ENCODE measurements at regions not wholly inside any gene's neighbourhood (a gene's known extent, or its start where the extent isn't known, plus 50 kb on each side); places are given as distances from the start of the nearest gene placed in this dataset.
A peak's percentile ranks its signal among the peaks of the same experiment; 100 is the strongest.

- no peak for DNase-seq
These were observed 98.0 kb downstream of the ARL4A start for GRCh38 chr7:12785473-12785872.

- no peak for DNase-seq
These were observed 99.1 kb downstream of the ARL4A start for GRCh38 chr7:12786494-12786893.

DNA sequence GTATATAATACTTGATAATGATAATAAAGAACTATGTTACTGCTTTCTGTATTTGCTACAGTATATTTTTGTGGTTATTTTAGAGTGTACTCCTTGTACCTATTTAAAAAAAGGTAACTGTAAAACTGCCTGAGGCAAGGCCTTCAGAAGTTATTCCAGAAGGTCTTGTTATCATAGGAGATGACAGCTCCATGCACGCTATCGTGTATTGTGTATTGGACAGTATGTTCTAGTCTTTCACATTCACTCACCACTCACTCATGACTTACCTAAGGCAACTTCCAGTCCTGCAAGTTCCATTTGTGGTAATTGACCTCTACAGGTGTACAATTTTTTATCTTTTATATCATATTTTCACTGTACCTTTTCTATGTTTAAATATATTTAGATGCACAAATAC, 100.7 kb downstream of the ARL4A start:
- no peak for DNase-seq

DNA sequence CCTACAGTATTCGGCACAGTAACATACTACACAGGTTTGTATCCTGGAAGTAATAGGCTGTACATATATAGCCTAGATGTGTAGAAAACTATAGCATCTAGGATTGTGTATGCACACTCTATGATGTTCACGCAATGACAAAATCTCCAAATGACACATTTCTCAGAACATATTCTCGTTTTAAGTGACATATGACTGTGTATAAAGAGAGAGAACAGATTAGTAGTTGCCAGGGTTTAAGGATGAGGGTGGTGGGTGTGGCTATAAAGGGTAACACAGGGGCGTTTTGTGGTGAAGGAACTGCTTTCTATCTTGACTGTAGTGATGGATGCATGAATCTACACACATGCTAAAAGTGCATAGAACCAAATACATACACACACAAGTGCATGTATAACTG, 101.2 kb downstream of the ARL4A start:
- peak; percentile 31 for DNase-seq

DNA sequence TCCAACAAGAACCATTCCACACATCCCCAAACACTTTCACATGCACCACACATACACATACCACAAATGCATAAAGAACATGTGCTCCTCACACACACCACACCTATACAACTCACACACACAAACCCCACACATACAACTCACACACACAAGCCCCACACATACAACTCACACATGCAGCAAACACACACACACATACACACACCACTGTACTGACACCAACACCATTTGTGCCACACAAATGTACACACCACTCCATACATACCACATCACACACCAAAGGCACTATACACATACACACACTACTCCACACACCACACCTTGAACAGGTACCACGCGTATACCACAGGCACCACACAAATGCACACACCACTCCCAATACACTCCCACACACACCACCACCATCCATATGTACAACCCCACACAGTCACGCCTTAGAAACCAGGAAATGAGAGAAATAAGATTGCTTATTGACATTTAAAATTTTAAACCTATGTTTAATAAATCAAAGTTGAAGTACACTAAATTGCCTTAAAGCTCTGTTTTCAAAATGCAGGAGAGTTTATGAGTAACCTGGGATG, 107.4 kb downstream of the ARL4A start:
- DNase-seq, result no peak

DNA sequence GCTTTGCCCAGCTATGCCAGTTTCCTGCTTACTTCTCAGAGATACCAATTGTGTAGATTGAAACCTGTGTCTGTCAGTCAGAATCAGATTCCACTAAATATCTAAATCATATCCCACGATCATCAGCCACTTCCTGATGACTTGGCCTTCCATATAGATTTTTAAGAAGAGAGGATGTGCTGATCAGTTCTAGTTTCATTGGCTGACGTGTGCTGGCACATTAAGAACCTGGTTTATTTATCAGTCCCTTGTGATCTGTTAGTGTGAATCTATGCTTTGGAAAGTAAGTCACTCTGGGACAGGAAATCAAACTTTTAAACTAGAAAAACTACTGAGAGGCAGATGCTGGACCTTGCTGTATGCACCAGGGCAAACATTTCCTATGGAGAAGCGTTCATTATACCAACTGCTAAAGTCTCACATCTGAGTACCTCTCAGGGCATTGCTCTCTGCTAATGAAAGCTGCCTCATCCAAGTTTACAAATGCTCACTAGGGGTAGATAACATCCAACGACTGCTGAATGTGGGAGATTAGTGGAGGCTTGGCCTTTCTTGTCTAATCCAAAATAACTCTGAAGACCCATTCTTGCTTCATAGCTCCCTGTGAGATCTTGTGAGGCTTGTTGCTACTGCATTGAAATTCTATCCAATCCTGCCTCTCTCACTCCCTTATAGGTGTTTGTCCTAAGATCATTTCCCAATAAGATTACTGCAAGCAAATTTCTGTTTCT, 109.1 kb downstream of the ARL4A start:
- peak; percentile 8 for DNase-seq

DNA sequence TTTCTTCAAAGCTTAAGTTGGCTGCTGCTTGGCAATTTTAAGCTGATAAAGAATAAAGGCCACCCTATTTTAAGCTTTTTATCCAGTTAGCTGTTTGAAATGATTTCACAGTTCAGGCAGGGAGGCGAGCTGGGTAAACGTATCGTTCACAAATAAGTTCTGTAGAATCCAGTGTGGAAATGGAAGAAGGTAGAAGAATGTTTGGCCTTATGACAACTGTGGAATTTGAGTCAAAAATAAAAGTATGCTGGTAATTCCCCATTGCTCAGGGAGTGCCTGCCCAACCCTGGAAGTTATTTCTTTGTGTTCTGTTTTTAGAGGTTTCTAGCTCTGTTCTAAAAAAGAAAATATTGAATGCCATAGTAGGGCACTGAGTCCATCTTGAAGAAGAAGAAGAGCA, 113.1 kb downstream of the ARL4A start:
- no peak for DNase-seq

- no peak for DNase-seq
These were observed 113.7 kb downstream of the ARL4A start for GRCh38 chr7:12801107-12801506.

DNA sequence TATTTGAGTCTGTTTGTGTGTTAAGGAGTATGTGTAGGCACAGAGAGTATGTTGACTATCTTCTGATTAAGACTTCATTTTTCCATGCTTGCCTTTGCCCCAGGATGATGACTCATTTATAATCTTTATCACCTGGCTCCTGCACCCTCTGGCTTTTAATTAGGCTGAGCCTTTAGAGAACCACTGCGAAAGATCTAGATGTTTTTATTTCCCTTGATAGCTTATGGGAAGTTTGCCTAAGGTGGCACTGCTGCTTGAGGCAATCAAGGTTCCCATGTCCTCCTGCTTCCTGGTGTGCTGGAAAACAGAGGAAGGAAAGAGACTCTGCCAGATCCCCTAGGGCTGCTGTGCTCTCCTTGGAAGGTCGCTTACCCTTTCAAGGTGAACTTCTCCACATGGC, 114.6 kb downstream of the ARL4A start:
- no peak for DNase-seq

DNA sequence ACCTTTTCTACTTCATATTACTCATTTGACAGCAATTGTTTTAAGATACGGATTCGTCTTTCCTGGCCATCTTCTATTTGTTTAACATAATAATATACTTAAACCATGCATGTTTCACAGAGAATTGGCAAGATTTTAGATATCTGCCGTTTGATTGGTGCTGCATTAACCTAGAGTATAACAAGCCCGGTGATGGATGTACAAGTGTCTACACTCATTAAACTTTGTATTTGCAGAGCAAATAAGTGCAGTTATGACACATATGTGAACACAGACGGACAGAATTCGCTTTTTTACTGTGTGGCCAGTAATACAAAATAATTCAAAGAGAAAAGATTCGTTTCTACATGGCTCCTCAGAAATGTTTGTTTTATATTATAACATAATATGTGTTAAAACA, 116.1 kb downstream of the ARL4A start:
- DNase-seq, result no peak

- DNase-seq, result no peak
These were observed 118.1 kb downstream of the ARL4A start for GRCh38 chr7:12805518-12805928.

DNA sequence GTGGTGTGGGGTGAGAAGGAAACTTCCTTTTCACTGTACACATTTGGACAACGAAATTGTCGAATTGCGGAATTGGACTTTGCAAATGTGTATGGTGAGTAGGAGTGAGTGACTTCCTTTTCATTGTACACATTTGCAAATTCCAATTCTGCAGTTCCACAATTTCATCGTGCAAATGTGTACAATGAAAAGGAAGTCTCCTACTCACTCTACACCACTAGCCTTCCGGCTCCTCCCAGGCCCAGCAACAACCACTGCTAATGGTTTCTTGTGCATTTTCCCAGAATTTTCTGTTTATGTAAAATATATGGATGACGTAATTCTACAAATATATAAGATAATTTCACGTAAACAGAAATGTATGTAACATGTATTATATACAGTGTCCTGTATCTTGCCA, 118.5 kb downstream of the ARL4A start:
- no peak for DNase-seq

DNA sequence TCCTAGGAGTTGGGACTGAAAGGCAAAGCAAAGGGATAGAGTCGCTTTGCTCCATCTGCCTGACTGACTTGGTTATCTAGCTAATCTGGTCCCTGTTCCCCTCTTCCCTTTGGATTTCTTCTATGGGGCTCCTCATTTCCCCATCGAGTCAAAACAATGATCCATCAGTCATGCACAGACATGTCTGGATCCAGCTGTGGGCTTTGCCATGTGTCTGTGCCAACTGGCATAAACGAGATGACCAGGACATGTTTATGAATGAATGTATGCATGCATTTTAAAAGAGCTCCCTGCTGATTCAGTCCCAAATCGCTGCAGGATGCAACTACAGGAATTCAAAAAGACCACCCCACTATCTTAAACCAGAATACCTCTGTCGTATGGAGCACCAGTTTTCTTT, 122.0 kb downstream of the ARL4A start:
- no peak for DNase-seq

- no peak for DNase-seq
These were observed 124.7 kb downstream of the ARL4A start for GRCh38 chr7:12812111-12812510.

- DNase-seq, result no peak
These were observed 126.7 kb downstream of the ARL4A start for GRCh38 chr7:12814107-12814506.

- DNase-seq, result no peak
These were observed 127.4 kb downstream of the ARL4A start for GRCh38 chr7:12814828-12815227.

GRCh38 chr7:12815426-12815825, 128.0 kb downstream of the ARL4A start:
- no peak for DNase-seq

DNA sequence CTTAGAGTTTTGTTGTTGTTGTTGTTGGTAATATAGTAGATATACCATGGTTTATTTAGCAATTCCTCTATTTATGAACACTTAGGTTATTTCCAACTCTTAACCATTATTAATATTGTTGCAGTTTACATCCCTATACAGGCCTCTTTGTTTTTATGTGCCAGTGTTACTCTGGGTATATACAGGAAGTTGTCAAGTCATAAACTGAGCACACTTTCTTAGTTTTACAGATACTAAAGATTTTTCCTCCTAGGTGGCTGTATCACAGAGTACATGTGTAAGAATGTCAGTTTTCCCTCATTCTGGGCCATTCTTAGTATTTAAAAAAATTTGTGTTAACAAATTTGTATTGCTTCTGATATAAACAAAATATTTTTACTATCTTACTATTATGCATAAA, 128.4 kb downstream of the ARL4A start:
- no peak for DNase-seq

DNA sequence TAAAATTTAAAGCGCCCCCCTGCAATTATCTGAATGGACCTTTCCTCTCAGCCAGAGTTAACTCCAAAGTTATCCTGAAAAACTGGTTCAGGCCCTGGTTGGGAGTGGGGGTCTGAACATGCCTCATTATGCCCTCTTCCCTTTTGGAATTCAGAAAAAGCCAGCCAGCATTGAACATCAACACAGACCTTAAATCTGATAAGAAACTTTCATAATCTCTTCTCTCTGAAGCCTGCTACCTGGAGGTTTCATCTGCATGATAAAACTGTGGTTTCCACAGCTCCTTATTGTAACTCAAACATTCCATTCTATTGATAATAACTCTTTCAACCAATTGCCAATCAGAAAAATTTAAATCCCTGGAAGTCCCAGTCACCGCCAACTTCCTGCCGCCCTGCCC, 133.3 kb downstream of the ARL4A start:
- no peak for DNase-seq

DNA sequence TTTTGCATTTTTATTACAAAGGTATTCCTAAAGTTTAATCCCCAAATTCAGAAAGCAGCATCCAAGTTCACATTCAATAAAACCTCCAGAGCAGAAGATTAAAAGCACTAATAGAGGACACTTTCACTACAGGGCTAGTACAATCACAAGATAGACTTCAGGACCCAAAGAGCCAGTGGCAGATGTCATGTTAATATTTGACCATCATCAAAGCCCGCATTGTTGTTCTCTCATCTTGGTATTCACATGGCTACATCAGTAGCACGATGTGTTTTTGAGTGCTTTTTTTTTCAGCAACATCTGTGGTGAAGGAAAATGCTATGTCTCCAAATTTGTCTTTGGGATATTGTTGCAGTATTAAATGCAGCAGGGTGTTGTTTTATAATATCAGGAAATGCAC, 134.3 kb downstream of the ARL4A start:
- DNase-seq, result no peak

GRCh38 chr7:12826079-12826478, 138.6 kb downstream of the ARL4A start:
- DNase-seq, result no peak

- no peak for DNase-seq
These were observed 139.9 kb downstream of the ARL4A start for GRCh38 chr7:12827219-12827821.

- no peak for DNase-seq
These were observed 140.5 kb downstream of the ARL4A start for GRCh38 chr7:12827920-12828319.

GRCh38 chr7:12831024-12831423, 143.6 kb downstream of the ARL4A start:
- DNase-seq, result no peak

DNA sequence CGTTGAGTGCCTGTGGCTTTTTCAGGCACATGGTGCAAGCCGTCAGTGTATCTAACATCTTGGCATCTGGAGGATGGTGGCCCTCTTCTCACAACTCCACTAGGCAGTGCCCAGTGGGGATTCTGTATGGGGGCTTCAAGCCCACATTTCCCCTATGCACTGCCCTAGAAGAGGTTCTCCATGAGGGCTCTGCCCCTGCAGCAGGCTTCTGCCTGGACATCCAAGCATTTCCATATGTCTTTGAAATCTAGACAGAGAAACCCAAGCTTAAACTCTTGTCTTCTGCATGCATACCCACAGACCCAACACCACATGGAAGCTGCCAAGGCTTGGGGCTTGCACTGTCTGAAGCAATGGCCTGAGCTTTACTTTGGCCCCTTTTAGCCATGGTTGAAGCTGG, 146.4 kb downstream of the ARL4A start:
- DNase-seq, result no peak

All from activated CD4-positive, alpha-beta T cell treated with anti-CD3 and anti-CD28 coated beads, Interleukin-10, Interleukin-2, amounts not matched to agents 100 ng/mL and 50 ng/mL, durations not matched to agents 16 hours and 8 hours (primary cell).